HUDEP-2 (cell line): ENCODE measurements at regions not wholly inside any gene's neighbourhood (a gene's known extent, or its start where the extent isn't known, plus 50 kb on each side); places are given as distances from the start of the nearest gene placed in this dataset.
A peak's percentile ranks its signal among the peaks of the same experiment; 100 is the strongest.

Source experiments
- DNase-seq, 76 experiments: peaks; one replicate each; lab custom pipeline; 2025; ENCODE audit not compliant: unreplicated experiment in 76 of 76; lab: John Stamatoyannopoulos, UW

- no peak for DNase-seq
Measured at GRCh38 chr5:152978141-152978835, 512.2 kb upstream of the GRIA1 start.

- no peak for DNase-seq
Measured at GRCh38 chr5:152987131-152987530, 503.3 kb upstream of the GRIA1 start.

GRCh38 chr5:152990217-152990616 is 500.3 kb upstream of the GRIA1 start:
- no peak for DNase-seq

- DNase-seq: no peak
Measured at GRCh38 chr5:152990649-152991048, 499.8 kb upstream of the GRIA1 start.

GRCh38 chr5:152994033-152994680 is 496.3 kb upstream of the GRIA1 start:
- DNase-seq: no peak

- no peak for DNase-seq
Measured at GRCh38 chr5:152995214-152995725, 495.2 kb upstream of the GRIA1 start.

GRCh38 chr5:153005711-153006110 is 484.8 kb upstream of the GRIA1 start:
- no peak for DNase-seq

GRCh38 chr5:153006681-153007080 is 483.8 kb upstream of the GRIA1 start:
- DNase-seq: no peak

GRCh38 chr5:153014194-153014593 is 476.3 kb upstream of the GRIA1 start:
- no peak for DNase-seq

- no peak for DNase-seq
Measured at GRCh38 chr5:153018121-153018520, 472.3 kb upstream of the GRIA1 start.

- no peak for DNase-seq
Measured at GRCh38 chr5:153030755-153031725, 459.4 kb upstream of the GRIA1 start.

- DNase-seq: no peak
Measured at GRCh38 chr5:153039501-153039900, 451.0 kb upstream of the GRIA1 start.

GRCh38 chr5:153043886-153044285 is 446.6 kb upstream of the GRIA1 start:
- no peak for DNase-seq

GRCh38 chr5:153050496-153051179 is 439.8 kb upstream of the GRIA1 start:
- no peak for DNase-seq

GRCh38 chr5:153066281-153066680 is 424.2 kb upstream of the GRIA1 start:
- no peak for DNase-seq

GRCh38 chr5:153067869-153068268 is 422.6 kb upstream of the GRIA1 start:
- DNase-seq: no peak

GRCh38 chr5:153079396-153079795 is 411.1 kb upstream of the GRIA1 start:
- DNase-seq: no peak

- DNase-seq: no peak
Measured at GRCh38 chr5:153080940-153081339, 409.5 kb upstream of the GRIA1 start.

- no peak for DNase-seq
Measured at GRCh38 chr5:153081385-153081784, 409.1 kb upstream of the GRIA1 start.

GRCh38 chr5:153084511-153084910 is 406.0 kb upstream of the GRIA1 start:
- DNase-seq: peak in 1 of 76 experiments; percentile 1

GRCh38 chr5:153086486-153086885 is 404.0 kb upstream of the GRIA1 start:
- no peak for DNase-seq
